ENCODE measurements at regions not wholly inside any gene's neighbourhood (a gene's known extent, or its start where the extent isn't known, plus 50 kb on each side); places are given as distances from the start of the nearest gene placed in this dataset.

DNA sequence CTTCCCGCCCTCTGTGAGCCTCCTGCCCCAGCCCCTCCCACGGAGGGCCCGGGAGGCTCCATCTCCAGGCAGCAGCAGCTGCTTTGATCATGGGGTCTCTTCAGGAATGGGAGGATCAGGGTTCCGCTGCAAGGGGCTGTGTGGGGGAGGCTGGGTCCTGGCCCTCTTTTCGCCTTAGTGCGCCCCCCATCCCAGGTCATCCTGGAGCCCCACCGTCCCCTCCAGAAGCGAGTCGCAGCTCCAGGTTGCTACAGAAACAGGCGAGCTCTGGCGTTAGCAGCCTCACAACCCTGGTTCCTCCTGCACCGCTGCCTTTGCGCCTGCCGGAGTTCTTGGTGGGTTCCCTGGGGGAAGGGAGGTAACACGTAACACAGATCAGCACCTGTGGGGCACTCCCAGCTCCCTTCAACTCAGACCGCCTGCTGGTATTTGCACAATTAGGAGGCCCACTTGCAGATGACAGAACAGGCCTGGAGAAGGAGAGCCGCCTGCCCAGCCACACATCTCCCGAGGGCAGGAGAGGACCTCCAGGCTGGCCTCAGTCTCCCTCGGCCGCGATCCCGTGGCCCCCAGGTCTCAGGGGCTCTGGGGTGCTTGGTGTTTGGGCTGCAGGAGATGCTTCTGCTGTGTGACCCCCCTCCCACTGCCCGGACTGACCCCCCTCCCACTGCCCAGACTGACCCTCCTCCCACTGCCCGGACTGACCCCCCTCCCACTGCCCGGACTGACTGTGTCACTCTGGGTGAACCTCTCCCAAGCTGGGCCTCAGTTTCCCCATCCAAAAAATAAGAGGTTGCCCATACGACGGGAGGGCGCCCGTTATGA lies 64.2 kb upstream of the ADRA2C start:
- TF ChIP-seq, protein P1, sequence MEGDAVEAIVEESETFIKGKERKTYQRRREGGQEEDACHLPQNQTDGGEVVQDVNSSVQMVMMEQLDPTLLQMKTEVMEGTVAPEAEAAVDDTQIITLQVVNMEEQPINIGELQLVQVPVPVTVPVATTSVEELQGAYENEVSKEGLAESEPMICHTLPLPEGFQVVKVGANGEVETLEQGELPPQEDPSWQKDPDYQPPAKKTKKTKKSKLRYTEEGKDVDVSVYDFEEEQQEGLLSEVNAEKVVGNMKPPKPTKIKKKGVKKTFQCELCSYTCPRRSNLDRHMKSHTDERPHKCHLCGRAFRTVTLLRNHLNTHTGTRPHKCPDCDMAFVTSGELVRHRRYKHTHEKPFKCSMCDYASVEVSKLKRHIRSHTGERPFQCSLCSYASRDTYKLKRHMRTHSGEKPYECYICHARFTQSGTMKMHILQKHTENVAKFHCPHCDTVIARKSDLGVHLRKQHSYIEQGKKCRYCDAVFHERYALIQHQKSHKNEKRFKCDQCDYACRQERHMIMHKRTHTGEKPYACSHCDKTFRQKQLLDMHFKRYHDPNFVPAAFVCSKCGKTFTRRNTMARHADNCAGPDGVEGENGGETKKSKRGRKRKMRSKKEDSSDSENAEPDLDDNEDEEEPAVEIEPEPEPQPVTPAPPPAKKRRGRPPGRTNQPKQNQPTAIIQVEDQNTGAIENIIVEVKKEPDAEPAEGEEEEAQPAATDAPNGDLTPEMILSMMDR (conservative IDR thresholded peaks at IDR 0.05 in 1 of 2, IDR thresholded peaks at IDR 0.05 in 1 of 2; ENCODE audit: extremely low read depth in 1 of 2, insufficient read depth in 1 of 2, low read depth in 1 of 2, low read length in 2 of 2), result no peak
- no peak for TF ChIP-seq EZH2 (IDR thresholded peaks at IDR 0.05; ENCODE audit: borderline replicate concordance, low read length)
